ENCODE measurements at regions not wholly inside any gene's neighbourhood (a gene's known extent, or its start where the extent isn't known, plus 50 kb on each side); places are given as distances from the start of the nearest gene placed in this dataset.
A peak's percentile ranks its signal among the peaks of the same experiment; 100 is the strongest.
"Not testable (repeated sequence)": the region's sequence is repeated elsewhere in the genome, so short reads cannot be mapped to it uniquely, and the experiment has no call there.

DNA sequence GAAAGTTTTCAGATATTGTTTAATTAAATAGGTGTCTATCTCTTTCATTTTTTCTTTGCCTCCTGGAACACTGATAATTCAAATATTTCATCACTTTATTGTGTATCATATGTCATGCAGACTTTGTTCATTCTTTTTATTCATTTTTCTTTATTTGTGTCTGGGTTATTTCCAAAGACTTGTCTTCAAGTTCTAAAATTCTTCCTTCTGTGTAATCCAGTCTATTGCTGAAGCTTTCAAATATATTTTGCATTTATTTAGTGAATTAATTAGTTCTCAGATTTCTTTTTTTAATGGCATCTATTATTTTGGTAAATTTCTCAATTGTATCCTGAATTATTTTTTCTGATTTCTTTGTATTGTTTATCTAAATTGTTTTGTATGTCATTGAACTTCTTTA, 70.1 kb downstream of the ZNF330 start:
- intact Hi-C loops (cut with DNase I), result no loop called here
- DNase-seq (ENCODE audit: low spot score), result no peak
- ATAC-seq, result no peak

- intact Hi-C loops (cut with DNase I), result no loop called here
These were observed 73.6 kb downstream of the ZNF330 start for GRCh38 chr4:141294306-141294705.

DNA sequence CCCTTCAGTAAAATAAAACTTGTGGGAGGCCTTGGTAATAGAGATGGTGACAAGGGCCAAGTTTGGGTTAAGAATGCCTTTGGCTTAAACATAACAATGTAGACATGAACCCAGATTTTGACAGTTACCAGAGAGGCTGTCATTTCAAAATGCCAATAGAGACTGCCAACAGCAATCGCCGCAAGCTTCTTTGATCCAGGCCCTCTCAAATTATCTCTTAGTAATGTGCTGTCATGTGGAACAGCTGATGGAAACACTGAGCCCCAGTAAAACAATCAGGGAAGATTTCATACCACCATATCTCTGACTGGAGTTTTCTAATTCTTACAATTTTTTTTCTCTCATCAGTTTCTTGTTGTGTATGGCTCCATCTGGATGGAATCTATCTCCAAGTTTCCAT, 80.5 kb downstream of the ZNF330 start:
- ATAC-seq (no peak), DNase-seq (ENCODE audit: low spot score) (no peak)
- intact Hi-C loops (cut with DNase I), result no loop called here

More at GRCh38 chr4:141294306-141294705, 73.6 kb downstream of the ZNF330 start:
- no peak for DNase-seq (ENCODE audit: low spot score)
- ATAC-seq, result no peak

- ATAC-seq, result no peak
- DNase-seq (ENCODE audit: low spot score), result no peak
- intact Hi-C loops (cut with DNase I), result no loop called here
These were observed 82.2 kb downstream of the ZNF330 start for GRCh38 chr4:141302924-141303323.

- intact Hi-C loops (cut with DNase I), result no loop called here
- DNase-seq (ENCODE audit: low spot score), result no peak
These were observed 83.7 kb downstream of the ZNF330 start for GRCh38 chr4:141304346-141304745.

DNA sequence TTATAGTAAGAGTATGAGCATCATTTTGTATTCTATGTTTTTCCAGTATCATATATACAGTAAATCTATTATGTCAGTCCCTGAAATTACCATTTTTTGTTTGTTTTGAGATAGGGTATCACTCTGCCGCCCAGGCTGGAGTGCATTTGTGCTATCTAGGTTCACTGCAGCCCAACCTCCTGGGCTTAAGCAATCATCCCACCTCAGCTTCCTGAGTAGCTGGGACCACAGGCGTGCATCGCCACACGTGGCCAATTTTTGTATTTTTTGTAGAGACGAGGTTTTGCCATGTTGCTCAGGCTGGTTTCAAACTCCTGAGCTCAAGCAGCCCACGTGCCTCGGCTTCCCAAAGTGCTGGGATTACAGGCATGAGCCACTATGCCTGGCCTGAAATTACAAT, 85.6 kb downstream of the ZNF330 start:
- intact Hi-C loops (cut with DNase I), result no loop called here
- no peak for DNase-seq (ENCODE audit: low spot score)
- no peak for ATAC-seq

More at GRCh38 chr4:141304346-141304745, 83.7 kb downstream of the ZNF330 start:
- ATAC-seq, result no peak

DNA sequence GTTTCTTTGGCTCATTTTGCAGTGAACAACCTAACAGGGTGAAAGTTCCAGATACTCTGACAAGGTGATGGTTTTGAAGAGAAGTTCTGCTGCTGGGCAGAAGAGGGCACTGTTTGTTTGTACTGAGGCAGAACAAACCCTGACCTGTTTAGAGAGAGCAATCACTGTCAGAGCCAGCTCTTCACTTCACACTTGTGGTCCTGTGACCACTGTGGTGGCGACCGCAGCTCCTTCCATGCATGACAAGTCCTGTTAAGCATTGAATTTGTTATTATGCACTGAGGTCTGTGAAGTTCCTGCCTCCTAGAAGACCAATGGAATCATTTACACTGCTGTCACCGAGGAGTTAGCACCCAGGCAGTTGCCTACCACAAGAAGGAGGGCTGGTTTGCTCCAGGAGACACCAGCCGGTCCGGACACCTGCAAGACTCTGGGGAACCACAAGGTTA, 86.6 kb downstream of the ZNF330 start:
- intact Hi-C loops (cut with DNase I), result no loop called here
- no peak for DNase-seq (ENCODE audit: low spot score)
- ATAC-seq, result peak; percentile 83

DNA sequence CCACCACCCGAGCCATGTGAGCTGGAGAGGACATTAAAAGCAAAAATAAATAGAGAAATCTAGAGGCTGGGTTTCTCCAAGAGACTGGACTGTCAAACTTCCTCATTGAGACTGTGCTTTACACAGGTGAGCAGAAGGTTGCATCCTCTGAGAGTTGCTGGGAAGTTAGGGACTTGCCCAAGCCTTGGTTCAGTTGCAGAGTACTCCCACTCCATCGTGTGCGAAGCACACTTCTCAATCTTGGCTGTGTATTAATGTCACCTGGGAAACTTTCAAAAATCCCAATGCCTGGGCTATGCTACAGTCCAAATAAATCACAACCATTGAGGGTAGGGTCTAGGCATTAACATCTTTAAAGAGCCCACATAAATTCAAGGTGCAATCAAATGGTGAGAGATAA, 89.2 kb downstream of the ZNF330 start:
- ATAC-seq, result no peak
- DNase-seq (ENCODE audit: low spot score), result no peak
- intact Hi-C loops (cut with DNase I), result no loop called here

DNA sequence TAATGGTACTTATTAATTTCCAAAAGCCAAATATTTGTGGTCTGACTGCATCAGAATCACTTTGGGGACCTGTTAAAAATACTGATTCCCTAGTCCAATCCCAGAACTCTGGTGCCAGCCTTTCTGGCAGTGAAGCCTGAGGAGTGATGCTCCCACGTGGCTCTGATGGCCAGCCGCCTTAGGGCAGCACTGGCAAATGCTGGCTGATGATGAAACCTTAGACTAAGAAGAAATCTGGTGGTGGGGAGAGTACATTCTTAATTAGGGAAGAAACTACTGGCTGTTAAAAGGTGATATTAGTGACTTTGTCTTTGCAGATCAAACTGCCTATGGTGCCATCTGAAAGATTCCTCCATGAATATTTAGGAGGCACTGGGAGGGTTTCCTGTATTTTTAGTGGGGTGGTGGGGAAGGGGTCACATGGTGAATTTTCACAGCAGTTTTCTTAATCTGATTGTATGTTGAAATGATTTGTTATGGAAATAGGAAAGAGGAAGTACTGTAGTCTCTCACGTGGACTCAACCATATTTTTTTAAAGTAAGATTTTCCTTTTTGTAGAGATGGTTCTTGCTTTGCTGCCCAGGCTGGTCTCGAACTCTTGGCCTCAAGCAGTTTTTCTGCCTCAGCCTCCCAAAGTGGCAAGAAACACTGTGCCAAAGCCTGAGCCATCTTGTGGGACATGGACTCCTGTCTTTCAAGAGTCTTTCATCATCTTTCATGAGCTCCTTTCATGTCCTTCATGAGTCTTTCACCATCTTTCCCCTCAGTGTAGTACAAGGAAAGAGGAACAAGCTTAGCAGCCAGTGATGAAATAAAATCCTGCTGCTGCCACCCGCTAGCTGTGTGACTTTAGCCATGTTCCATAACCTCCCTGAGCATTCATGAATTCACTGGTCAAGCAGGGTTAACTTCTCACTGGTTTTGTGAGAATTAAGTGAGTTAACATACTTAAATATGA, 90.8 kb downstream of the ZNF330 start:
- ATAC-seq (peak; percentile 9), DNase-seq (ENCODE audit: low spot score) (no peak)
- intact Hi-C loops (cut with DNase I), result no loop called here

GRCh38 chr4:141314627-141315026, 93.9 kb downstream of the ZNF330 start:
- intact Hi-C loops (cut with DNase I), result no loop called here

DNA sequence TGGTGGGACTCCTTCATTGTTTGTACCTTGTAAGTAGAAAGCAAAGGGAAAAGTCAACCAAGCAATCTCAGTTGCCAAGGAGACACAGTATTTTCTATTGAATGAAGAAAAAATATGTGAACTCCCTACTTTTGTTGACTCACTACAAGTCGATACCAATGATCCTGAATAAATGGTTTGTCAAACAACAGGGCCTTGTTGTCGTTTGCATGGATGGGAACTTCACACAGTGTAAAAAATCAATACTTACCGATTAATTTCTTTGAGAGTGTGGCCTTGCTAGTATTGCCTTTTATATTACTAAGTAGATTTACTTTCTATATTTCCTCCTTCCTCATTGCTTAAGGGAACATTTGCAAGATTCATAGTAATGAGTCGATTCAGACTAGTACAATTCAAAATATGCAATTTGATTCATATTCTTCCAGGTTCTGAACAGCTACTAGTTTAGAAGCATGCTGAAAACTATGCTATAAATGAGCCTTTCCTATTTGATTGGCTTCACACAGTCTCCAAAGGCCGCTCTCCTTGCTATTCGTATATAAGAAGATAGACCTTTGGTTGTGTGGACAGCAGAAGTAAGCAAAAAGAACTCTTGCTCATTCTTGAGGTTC, 108.0 kb downstream of the ZNF330 start:
- DNase-seq (ENCODE audit: low spot score) (no peak), ATAC-seq (no peak)
- intact Hi-C loops (cut with DNase I), result no loop called here

More at GRCh38 chr4:141314627-141315026, 93.9 kb downstream of the ZNF330 start:
- no peak for ATAC-seq
- no peak for DNase-seq (ENCODE audit: low spot score)

- intact Hi-C loops (cut with DNase I), result no loop called here
- DNase-seq (ENCODE audit: low spot score) (no peak), ATAC-seq (peak; percentile 95)
These were observed 108.5 kb downstream of the ZNF330 start for GRCh38 chr4:141329174-141329569.

DNA sequence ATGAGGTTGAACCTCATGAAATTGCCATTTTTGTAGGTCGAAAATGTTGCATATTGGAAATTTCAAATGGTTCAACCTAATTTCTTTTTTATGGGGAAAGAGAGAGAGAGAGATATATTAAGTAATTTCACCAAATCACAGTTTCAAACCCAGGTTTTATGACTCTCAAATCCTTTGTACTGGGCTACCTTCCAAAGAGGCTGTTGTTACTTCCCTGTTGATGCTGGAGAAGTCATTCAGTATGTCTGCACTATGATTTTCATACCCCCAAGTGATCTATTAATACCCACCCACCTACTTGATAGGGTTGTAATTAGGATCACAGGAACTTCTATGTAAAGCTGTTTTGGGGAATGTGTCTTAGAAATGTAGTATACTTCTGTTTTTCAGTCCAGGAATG, 109.9 kb downstream of the ZNF330 start:
- DNase-seq (ENCODE audit: low spot score), result no peak
- intact Hi-C loops (cut with DNase I), result no loop called here
- no peak for ATAC-seq

DNA sequence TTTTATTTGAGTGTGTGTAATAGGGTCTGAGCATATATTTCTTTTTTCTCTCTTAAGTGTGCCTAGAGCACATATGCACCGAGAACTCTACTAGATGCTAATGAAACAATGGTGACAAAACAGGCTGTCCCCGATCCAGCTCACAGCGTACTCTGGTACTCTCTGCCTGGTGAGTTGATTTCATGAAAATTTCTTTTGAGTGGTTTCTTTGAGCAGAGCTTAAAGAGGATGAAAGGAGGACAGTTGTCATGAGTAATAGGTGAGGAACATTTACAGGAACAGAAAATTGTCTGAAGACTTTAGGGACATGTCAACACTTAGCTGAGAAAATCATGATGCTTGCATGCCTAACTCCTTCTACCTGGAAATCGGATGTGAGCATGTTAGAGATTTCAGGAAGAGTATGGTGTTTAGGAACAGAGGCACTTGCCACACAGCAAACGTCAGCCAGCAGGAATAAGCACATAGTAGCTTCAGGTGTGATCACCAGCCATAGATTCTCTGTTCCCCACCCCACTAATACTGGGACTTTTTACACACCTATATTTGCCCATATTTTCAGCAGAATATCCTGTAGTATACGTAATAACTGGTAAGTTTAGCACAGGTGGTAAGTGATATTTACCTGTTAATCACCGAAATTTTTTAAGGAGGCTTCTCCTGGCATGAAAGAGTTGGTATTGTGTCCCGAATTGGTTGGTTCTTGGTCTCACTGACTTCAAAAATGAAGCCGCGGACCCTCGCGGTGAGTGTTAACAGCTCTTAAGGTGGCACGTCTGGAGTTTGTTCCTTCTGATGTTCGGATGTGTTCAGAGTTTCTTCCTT, 111.1 kb downstream of the ZNF330 start:
- DNase-seq (ENCODE audit: low spot score), result no peak
- intact Hi-C loops (cut with DNase I), result no loop called here
- ATAC-seq, result no peak

GRCh38 chr4:141332359-141333181, 111.9 kb downstream of the ZNF330 start:
- DNase-seq (ENCODE audit: low spot score); ATAC-seq; intact Hi-C loops (cut with DNase I): not testable (repeated sequence)

DNA sequence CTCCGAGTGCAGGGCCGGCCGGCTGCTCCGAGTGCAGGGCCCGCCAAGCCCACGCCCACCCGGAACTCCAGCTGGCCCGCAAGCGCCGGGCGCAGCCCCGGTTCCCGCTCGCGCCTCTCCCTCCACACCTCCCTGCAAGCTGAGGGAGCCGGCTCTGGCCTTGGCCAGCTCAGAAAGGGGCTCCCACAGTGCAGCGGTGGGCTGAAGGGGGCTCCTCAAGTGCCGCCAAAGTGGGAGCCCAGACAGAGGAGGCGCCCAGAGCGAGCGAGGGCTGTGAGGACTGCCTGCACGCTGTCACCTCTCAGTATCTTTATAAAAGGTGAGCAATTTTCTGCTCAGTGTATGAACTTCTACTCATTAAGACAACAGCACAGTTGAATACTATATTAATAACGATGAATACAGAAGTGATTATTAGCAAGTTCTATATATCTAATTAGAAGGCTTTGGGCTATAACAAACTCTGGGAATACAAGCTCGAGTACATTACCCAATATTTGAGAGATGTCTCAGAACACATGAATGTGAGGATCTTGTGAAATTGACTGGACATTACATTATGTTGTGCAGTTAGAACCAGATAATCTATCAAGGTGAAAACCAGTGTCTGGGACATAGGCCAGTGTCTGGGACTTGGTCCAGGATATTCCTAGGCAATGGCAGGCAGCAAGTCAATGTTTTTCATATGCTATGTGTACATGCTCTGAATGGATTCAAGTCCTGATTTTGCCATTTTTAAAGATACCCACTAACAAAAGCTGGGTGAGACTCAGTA, 112.9 kb downstream of the ZNF330 start:
- ATAC-seq, result peak; percentile 53
- intact Hi-C loops (cut with DNase I); DNase-seq (ENCODE audit: low spot score): not testable (repeated sequence)

- ATAC-seq (no peak), DNase-seq (ENCODE audit: low spot score) (no peak)
- intact Hi-C loops (cut with DNase I), result no loop called here
These were observed 114.5 kb downstream of the ZNF330 start for GRCh38 chr4:141335166-141335565.

DNA sequence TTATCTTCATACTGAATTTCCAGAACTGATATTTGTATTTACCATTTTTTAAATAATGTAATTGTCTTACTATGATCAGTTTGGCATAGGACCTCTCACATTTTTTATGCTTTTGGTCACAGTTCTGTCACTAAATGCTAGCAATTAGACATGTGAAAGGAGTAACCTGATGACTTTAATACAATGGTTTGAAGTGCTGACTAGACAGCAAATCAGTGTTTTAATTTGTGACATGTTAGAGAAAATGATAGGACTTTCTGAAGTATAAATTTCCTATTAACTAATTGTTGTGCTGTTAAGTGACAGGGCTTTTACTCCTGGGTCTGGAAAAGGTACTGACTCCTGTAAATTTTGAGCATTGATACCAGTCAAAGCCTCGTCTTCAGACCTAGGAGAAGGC, 117.5 kb downstream of the ZNF330 start:
- ATAC-seq, result no peak
- DNase-seq (ENCODE audit: low spot score), result no peak
- intact Hi-C loops (cut with DNase I), result no loop called here
